H9 (cell line): ENCODE measurements at regions not wholly inside any gene's neighbourhood (a gene's known extent, or its start where the extent isn't known, plus 50 kb on each side); places are given as distances from the start of the nearest gene placed in this dataset.

ENCODE experiments used
- DNase-seq: peaks from one replicate; pipeline ENCODE4 v3.0.0-alpha.2; 2017
- H2AFZ ChIP-seq: one replicate; pipeline ENCODE4 v1.6.1; 2013; ENCODE audit warnings: mild to moderate bottlenecking, low read length, control low read depth, moderate library complexity
- H2AK5ac ChIP-seq: 2 replicates; pipeline ENCODE4 v1.6.1; 2013; ENCODE audit warnings: low read length, control low read depth, mixed read lengths; ENCODE audit not compliant: insufficient read length
- H2BK120ac ChIP-seq: one replicate; pipeline ENCODE4 v1.6.1; 2013; ENCODE audit warnings: low read depth, mild to moderate bottlenecking, low read length, control low read depth, inconsistent platforms; ENCODE audit not compliant: poor library complexity, severe bottlenecking
- H2BK12ac ChIP-seq: 2 replicates; pipeline ENCODE4 v1.6.1; 2013; ENCODE audit warnings: low read length, control low read depth, mixed read lengths, low read depth; ENCODE audit not compliant: insufficient read length
- H2BK15ac ChIP-seq: 2 replicates; pipeline ENCODE4 v1.6.1; 2013; ENCODE audit warnings: low read depth, low read length, control low read depth
- H2BK20ac ChIP-seq: one replicate; pipeline ENCODE4 v1.6.1; 2013; ENCODE audit warnings: low read depth, mild to moderate bottlenecking, low read length, control low read depth, inconsistent platforms; ENCODE audit not compliant: poor library complexity, severe bottlenecking
- H2BK5ac ChIP-seq: 2 replicates; pipeline ENCODE4 v1.6.1; 2013; ENCODE audit warnings: low read length, control low read depth, mixed read lengths; ENCODE audit not compliant: insufficient read length
- H3K14ac ChIP-seq: 2 replicates; pipeline ENCODE4 v1.6.1; 2013; ENCODE audit warnings: low read length, control low read depth; ENCODE audit not compliant: insufficient read depth
- H3K18ac ChIP-seq: 2 replicates; pipeline ENCODE4 v1.6.1; 2013; ENCODE audit warnings: low read depth, mild to moderate bottlenecking, mixed read lengths, low read length, control low read depth; ENCODE audit not compliant: insufficient read length
- H3K23ac ChIP-seq: 2 replicates; pipeline ENCODE4 v1.6.1; 2013; ENCODE audit warnings: low read length, control low read depth, mixed read lengths, low read depth; ENCODE audit not compliant: insufficient read length
- H3K23me2 ChIP-seq: 2 replicates; pipeline ENCODE4 v1.6.1; 2013; ENCODE audit warnings: low read depth, mild to moderate bottlenecking, mixed read lengths, low read length, control low read depth; ENCODE audit not compliant: insufficient read length, poor library complexity, severe bottlenecking
- H3K27ac ChIP-seq: 2 replicates; pipeline ENCODE4 v1.5.1; 2013; ENCODE audit warnings: low read length, control low read depth, mixed read lengths, low read depth; ENCODE audit not compliant: insufficient read length
- H3K27me3 ChIP-seq: 2 replicates; pipeline ENCODE4 v1.6.1; 2013; ENCODE audit warnings: low read length, control low read depth, inconsistent platforms; ENCODE audit not compliant: insufficient read depth
- H3K4ac ChIP-seq: 2 replicates; pipeline ENCODE4 v1.6.1; 2013; ENCODE audit warnings: low read depth, mild to moderate bottlenecking, control low read depth, inconsistent platforms, low read length, moderate library complexity
- H3K4me1 ChIP-seq: 2 replicates; pipeline ENCODE4 v1.6.1; 2013; ENCODE audit warnings: low read length, control low read depth, inconsistent platforms; ENCODE audit not compliant: insufficient read depth
- H3K4me2 ChIP-seq: 2 replicates; pipeline ENCODE4 v1.6.1; 2013; ENCODE audit warnings: low read length, control low read depth, mixed read lengths; ENCODE audit not compliant: insufficient read length, insufficient read depth
- H3K56ac ChIP-seq: 2 replicates; pipeline ENCODE4 v1.6.1; 2013; ENCODE audit warnings: low read depth, mild to moderate bottlenecking, mixed read lengths, low read length, control low read depth; ENCODE audit not compliant: insufficient read length
- H3K79me1 ChIP-seq: 2 replicates; pipeline ENCODE4 v1.6.1; 2013; ENCODE audit warnings: low read depth, mild to moderate bottlenecking, moderate library complexity, low read length, control low read depth, inconsistent platforms; ENCODE audit not compliant: insufficient read depth, poor library complexity, severe bottlenecking
- H3K79me2 ChIP-seq: 2 replicates; pipeline ENCODE4 v1.6.1; 2013; ENCODE audit warnings: low read length, control low read depth, inconsistent platforms; ENCODE audit not compliant: insufficient read depth
- H3K9ac ChIP-seq: 2 replicates; pipeline ENCODE4 v1.6.1; 2013; ENCODE audit warnings: low read length, control low read depth, mixed read lengths; ENCODE audit not compliant: insufficient read length; ENCODE audit errors: extremely low read depth
- H3K9me3 ChIP-seq: one replicate; pipeline ENCODE4 v1.6.1; 2013; ENCODE audit warnings: low read depth, low read length, inconsistent platforms; ENCODE audit not compliant: control insufficient read depth
- H3T11ph ChIP-seq: one replicate; pipeline ENCODE4 v1.6.1; 2013; ENCODE audit warnings: mild to moderate bottlenecking, low read length, control low read depth, inconsistent platforms
- H4K20me1 ChIP-seq: one replicate; pipeline ENCODE4 v1.6.1; 2013; ENCODE audit not compliant: control insufficient read depth, insufficient read length, insufficient read depth
- H4K5ac ChIP-seq: 2 replicates; pipeline ENCODE4 v1.6.1; 2013; ENCODE audit warnings: low read depth, mild to moderate bottlenecking, mixed read lengths, low read length, control low read depth; ENCODE audit not compliant: insufficient read length
- H4K8ac ChIP-seq: replicated peaks from 2 replicates; pipeline ENCODE4 v1.6.1; 2013; ENCODE audit warnings: low read length, control low read depth, mixed read lengths, low read depth; ENCODE audit not compliant: insufficient read length
- H4K91ac ChIP-seq: 2 replicates; pipeline ENCODE4 v1.6.1; 2013; ENCODE audit warnings: low read depth, mild to moderate bottlenecking, moderate library complexity, mixed read lengths, low read length, control low read depth; ENCODE audit not compliant: insufficient read length
- H3K27ac Mint-ChIP-seq, 3 experiments: 2 replicates in 2 of 3; 3 replicates in 1 of 3; pipeline ENCODE4 v1.8.0; 2020 to 2021; ENCODE audit warnings: mixed read lengths in 3 of 3, mild to moderate bottlenecking in 1 of 3, moderate library complexity in 1 of 3
- H3K27me3 Mint-ChIP-seq: 2 replicates; pipeline ENCODE4 v1.8.0; 2021; ENCODE audit warnings: low read depth, mild to moderate bottlenecking, moderate library complexity, mixed read lengths
- H3K36me3 Mint-ChIP-seq, 3 experiments: 2 replicates in 2 of 3; 3 replicates in 1 of 3; pipeline ENCODE4 v1.8.0; 2020 to 2021; ENCODE audit warnings: low read depth in 3 of 3, mixed read lengths in 3 of 3; ENCODE audit not compliant: insufficient read depth in 1 of 3
- H3K4me1 Mint-ChIP-seq, 2 experiments: 2 replicates each; pipeline ENCODE4 v1.8.0; 2020; ENCODE audit warnings: mixed read lengths in 2 of 2
- H3K4me3 Mint-ChIP-seq, 2 experiments: 2 replicates in 1 of 2; 3 replicates in 1 of 2; pipeline ENCODE4 v1.8.0; 2020 to 2021; ENCODE audit warnings: mild to moderate bottlenecking in 2 of 2, mixed read lengths in 2 of 2, moderate library complexity in 1 of 2
- H3K9me3 Mint-ChIP-seq, 2 experiments: 2 replicates in 1 of 2; 3 replicates in 1 of 2; pipeline ENCODE4 v1.8.0; 2020; ENCODE audit warnings: mild to moderate bottlenecking in 2 of 2, mixed read lengths in 2 of 2, moderate library complexity in 1 of 2
- CTCF ChIP-seq: fragments of 200-600 bp; sonication (generic); conservative IDR thresholded peaks from 3 replicates; pipeline ENCODE4 v1.8.0; 2021; ENCODE audit warnings: antibody characterized with exemption, mild to moderate bottlenecking
- WGBS: extraction: QIAGEN DNeasy Blood & Tissue Kit; methylation state at CpG from one replicate; pipeline ENCODE4 v1.1.7; 2013; ENCODE audit warnings: missing lambda C conversion rate, low lambda C conversion rate, mixed read lengths; ENCODE audit not compliant: insufficient read length; ENCODE audit errors: extremely low coverage; 5-methylcytosine and 5-hydroxymethylcytosine counted together

DNA sequence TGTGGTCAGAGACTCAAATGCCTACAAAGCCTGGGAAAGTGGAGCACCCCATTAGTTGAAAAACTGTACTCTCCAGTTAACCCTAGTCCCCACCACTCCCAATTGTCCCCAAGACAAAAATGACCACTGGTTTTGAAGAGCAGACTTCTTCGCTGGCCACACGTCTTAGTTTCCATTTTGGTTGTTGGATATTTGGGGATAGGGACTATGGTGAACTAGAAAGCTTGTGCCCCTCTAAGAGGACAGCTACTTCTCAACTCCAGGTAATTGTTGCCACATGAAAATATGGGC lies 109.4 kb upstream of the SPRY4 start:
- Histone ChIP-seq H4K8ac (no peak overlapping the region), H3K18ac (no peak overlapping the region), H2BK120ac (no peak overlapping the region), H3K4me2 (no peak overlapping the region), H3K27me3 (no peaks in the 10 kb centered on the region), H3K4ac (no peak overlapping the region), H3K23me2 (no peaks in the 10 kb centered on the region), H3T11ph (no peak overlapping the region), H2AFZ (no peak overlapping the region), H4K91ac (no peak overlapping the region), H3K23ac (no peak overlapping the region), H2BK12ac (no peak overlapping the region), H2AK5ac (no peak overlapping the region), H3K9ac (no peak overlapping the region), H2BK15ac (no peak overlapping the region), H3K4me1 (peaks cover 6% of the 10 kb centered on the region; the same call in 1 of the 2 replicates), H3K9me3 (no peaks in the 10 kb centered on the region), H3K79me1 (no peaks in the 10 kb centered on the region), H2BK5ac (no peak overlapping the region), H3K79me2 (no peaks in the 10 kb centered on the region), H4K5ac (no peak overlapping the region), H3K27ac (no peak overlapping the region), H4K20me1 (no peaks in the 10 kb centered on the region), H3K56ac (no peak overlapping the region), H2BK20ac (no peak overlapping the region), H3K14ac (no peak overlapping the region)
- Mint-ChIP-seq H3K27me3 (no peaks in the 10 kb centered on the region), H3K4me1 (peaks cover 26 to 27% of the 10 kb centered on the region in 2 experiments), H3K9me3 (no peaks in the 10 kb centered on the region), H3K27ac (no peak overlapping the region), H3K4me3 (no peak overlapping the region), H3K36me3 (no peaks in the 10 kb centered on the region)
- no CpG with 5 or more reads among the region's 2 CpGs for WGBS
- no peak for DNase-seq
- TF ChIP-seq CTCF = no peak
